ENCODE measurements at regions not wholly inside any gene's neighbourhood (a gene's known extent, or its start where the extent isn't known, plus 50 kb on each side); places are given as distances from the start of the nearest gene placed in this dataset.

GRCh38 chr7:106729720-106730385 is 68.9 kb upstream of the CCDC71L start:
- no TSS peak for BruUV-seq (replicated peaks)
- intact Hi-C loops (cut with micrococcal nuclease), result no loop called here
- TF ChIP-seq CTCF (conservative IDR thresholded peaks at IDR 0.05; ENCODE audit: low read depth, low read length), result no peak
- TF ChIP-seq EZH2phosphoT487 (IDR thresholded peaks at IDR 0.05; ENCODE audit: borderline replicate concordance, low read length), result no peak
- TF ChIP-seq EZH2 (IDR thresholded peaks at IDR 0.05; ENCODE audit: low read length, unreplicated experiment), result no peak
- H3K79me2 ChIP-seq (ENCODE audit: low read length), result no peaks in the 10 kb centered on the region
- no peak overlapping the region for H3K4me3 ChIP-seq (ENCODE audit: low read length)
- no peaks in the 10 kb centered on the region for H3K36me3 ChIP-seq (ENCODE audit: low read depth, low read length)
- no peaks in the 10 kb centered on the region for H3K9me3 ChIP-seq (ENCODE audit: low read length)
- H3K27ac ChIP-seq (ENCODE audit: low read length), result peak overlapping the region; percentile 43
- DNase-seq (peak; percentile 77), ATAC-seq (peak; percentile 84)
- H2AFZ ChIP-seq (ENCODE audit: low read length), result no peak overlapping the region
- CTCF ChIA-PET, result no interaction called here
- no peaks in the 10 kb centered on the region for H3K27me3 ChIP-seq (ENCODE audit: low read length)
- no peaks in the 10 kb centered on the region for H3K9me2 ChIP-seq (replicated peaks; ENCODE audit: low read length)
- no peak overlapping the region for H3K9ac ChIP-seq (ENCODE audit: low read length)
- peaks cover 24% of the 10 kb centered on the region for H3K4me1 ChIP-seq (ENCODE audit: insufficient read depth, low read length)
- POLR2A ChIA-PET (ENCODE audit: unreplicated experiment), result no interaction called here
- peaks cover 8% of the 10 kb centered on the region for H3F3A ChIP-seq (ENCODE audit: low read length, unreplicated experiment)
- no peaks in the 10 kb centered on the region for H4K20me1 ChIP-seq (ENCODE audit: low read length)
- H3K4me2 ChIP-seq (ENCODE audit: low read length), result 0 out of 2 replicates have a peak overlapping the region, but pooled peaks have one; percentile 11

- TF ChIP-seq CTCF (conservative IDR thresholded peaks at IDR 0.05; ENCODE audit: low read depth, low read length), result no peak
- no peak for TF ChIP-seq EZH2phosphoT487 (IDR thresholded peaks at IDR 0.05; ENCODE audit: borderline replicate concordance, low read length)
- no peak for TF ChIP-seq EZH2 (IDR thresholded peaks at IDR 0.05; ENCODE audit: low read length, unreplicated experiment)
- Histone ChIP-seq H2AFZ (ENCODE audit: low read length) (no peak overlapping the region), H3K27me3 (ENCODE audit: low read length) (no peaks in the 10 kb centered on the region), H3K9me2 (replicated peaks; ENCODE audit: low read length) (no peaks in the 10 kb centered on the region), H3K9ac (ENCODE audit: low read length) (no peak overlapping the region), H3K36me3 (ENCODE audit: low read depth, low read length) (no peaks in the 10 kb centered on the region), H3K9me3 (ENCODE audit: low read length) (no peaks in the 10 kb centered on the region), H3K79me2 (ENCODE audit: low read length) (no peaks in the 10 kb centered on the region), H3K4me3 (ENCODE audit: low read length) (no peak overlapping the region), H3K4me2 (ENCODE audit: low read length) (no peak overlapping the region), H4K20me1 (ENCODE audit: low read length) (no peaks in the 10 kb centered on the region), H3K27ac (ENCODE audit: low read length) (no peak overlapping the region), H3K4me1 (ENCODE audit: insufficient read depth, low read length) (peaks cover 24% of the 10 kb centered on the region), H3F3A (ENCODE audit: low read length, unreplicated experiment) (peaks cover 8% of the 10 kb centered on the region)
- BruUV-seq (replicated peaks), result no TSS peak
- DNase-seq (no peak), ATAC-seq (no peak)
- POLR2A ChIA-PET (ENCODE audit: unreplicated experiment), result no interaction called here
- intact Hi-C loops (cut with micrococcal nuclease), result no loop called here
- CTCF ChIA-PET, result no interaction called here
Measured at GRCh38 chr7:106731187-106731586, 70.2 kb upstream of the CCDC71L start.

- CTCF ChIA-PET, result no interaction called here
- TF ChIP-seq CTCF (conservative IDR thresholded peaks at IDR 0.05; ENCODE audit: low read depth, low read length) (no peak), EZH2phosphoT487 (IDR thresholded peaks at IDR 0.05; ENCODE audit: borderline replicate concordance, low read length) (no peak), EZH2 (IDR thresholded peaks at IDR 0.05; ENCODE audit: low read length, unreplicated experiment) (no peak)
Measured at GRCh38 chr7:106731646-106732444, 70.9 kb upstream of the CCDC71L start.

More at GRCh38 chr7:106731646-106732444, 70.9 kb upstream of the CCDC71L start:
- BruUV-seq (replicated peaks), result no TSS peak
- no peaks in the 10 kb centered on the region for H3K79me2 ChIP-seq (ENCODE audit: low read length)
- H3K27me3 ChIP-seq (ENCODE audit: low read length), result no peaks in the 10 kb centered on the region
- no peak overlapping the region for H2AFZ ChIP-seq (ENCODE audit: low read length)
- H3K4me2 ChIP-seq (ENCODE audit: low read length), result no peak overlapping the region
- no peak for ATAC-seq
- H3K4me1 ChIP-seq (ENCODE audit: insufficient read depth, low read length), result peaks cover 24% of the 10 kb centered on the region
- intact Hi-C loops (cut with micrococcal nuclease), result no loop called here
- POLR2A ChIA-PET (ENCODE audit: unreplicated experiment), result no interaction called here
- no peak overlapping the region for H3K4me3 ChIP-seq (ENCODE audit: low read length)
- H3F3A ChIP-seq (ENCODE audit: low read length, unreplicated experiment), result peaks cover 8% of the 10 kb centered on the region
- no peak overlapping the region for H3K27ac ChIP-seq (ENCODE audit: low read length)
- no peak for DNase-seq
- H3K36me3 ChIP-seq (ENCODE audit: low read depth, low read length), result no peaks in the 10 kb centered on the region
- H3K9ac ChIP-seq (ENCODE audit: low read length), result no peak overlapping the region
- no peaks in the 10 kb centered on the region for H3K9me2 ChIP-seq (replicated peaks; ENCODE audit: low read length)
- H4K20me1 ChIP-seq (ENCODE audit: low read length), result no peaks in the 10 kb centered on the region
- no peaks in the 10 kb centered on the region for H3K9me3 ChIP-seq (ENCODE audit: low read length)
